ENCODE measurements at regions not wholly inside any gene's neighbourhood (a gene's known extent, or its start where the extent isn't known, plus 50 kb on each side); places are given as distances from the start of the nearest gene placed in this dataset.

GRCh38 chr7:25405736-25406135 is 177.4 kb upstream of the NPVF start:
- no peaks in the 10 kb centered on the region for H3K4me1 Mint-ChIP-seq
- no peaks in the 10 kb centered on the region for H3K36me3 Mint-ChIP-seq
- no peak overlapping the region for H3K4me3 Mint-ChIP-seq
- DNase-seq (ENCODE audit: low spot score in 2 of 2) (no peak), ATAC-seq (ENCODE audit: low read depth) (no peak)
- H3K27ac Mint-ChIP-seq: no peak overlapping the region
- no peaks in the 10 kb centered on the region for H3K9me3 Mint-ChIP-seq
- H3K27me3 Mint-ChIP-seq: peaks cover 9% of the 10 kb centered on the region

- no peaks in the 10 kb centered on the region for H3K36me3 Mint-ChIP-seq
- H3K27ac Mint-ChIP-seq: no peak overlapping the region
- ATAC-seq (ENCODE audit: low read depth) (no peak), DNase-seq (ENCODE audit: low spot score in 2 of 2) (no peak)
- H3K4me1 Mint-ChIP-seq: no peaks in the 10 kb centered on the region
- peaks cover 7% of the 10 kb centered on the region for H3K27me3 Mint-ChIP-seq
- H3K9me3 Mint-ChIP-seq: no peaks in the 10 kb centered on the region
- no peak overlapping the region for H3K4me3 Mint-ChIP-seq
Measured at GRCh38 chr7:25407053-25407452, 178.8 kb upstream of the NPVF start.

GRCh38 chr7:25408012-25408687 is 179.9 kb upstream of the NPVF start:
- DNase-seq (ENCODE audit: low spot score in 2 of 2) (no peak), ATAC-seq (ENCODE audit: low read depth) (no peak)
- peaks cover 7% of the 10 kb centered on the region for H3K27me3 Mint-ChIP-seq
- H3K4me1 Mint-ChIP-seq: no peaks in the 10 kb centered on the region
- H3K9me3 Mint-ChIP-seq: no peaks in the 10 kb centered on the region
- no peak overlapping the region for H3K27ac Mint-ChIP-seq
- no peak overlapping the region for H3K4me3 Mint-ChIP-seq
- H3K36me3 Mint-ChIP-seq: no peaks in the 10 kb centered on the region

- H3K4me1 Mint-ChIP-seq: no peaks in the 10 kb centered on the region
- no peaks in the 10 kb centered on the region for H3K36me3 Mint-ChIP-seq
- no peak overlapping the region for H3K27ac Mint-ChIP-seq
- H3K27me3 Mint-ChIP-seq: peaks cover 7% of the 10 kb centered on the region
- H3K4me3 Mint-ChIP-seq: no peak overlapping the region
- no peak for ATAC-seq (ENCODE audit: low read depth)
- no peaks in the 10 kb centered on the region for H3K9me3 Mint-ChIP-seq
- DNase-seq (ENCODE audit: low spot score in 2 of 2): no peak
Measured at GRCh38 chr7:25408876-25409275, 180.6 kb upstream of the NPVF start.

- DNase-seq (ENCODE audit: low spot score in 2 of 2): no peak
- H3K27ac Mint-ChIP-seq: no peak overlapping the region
- H3K4me1 Mint-ChIP-seq: no peaks in the 10 kb centered on the region
- H3K27me3 Mint-ChIP-seq: peaks cover 5% of the 10 kb centered on the region
- H3K4me3 Mint-ChIP-seq: no peak overlapping the region
- ATAC-seq (ENCODE audit: low read depth): no peak
- no peaks in the 10 kb centered on the region for H3K36me3 Mint-ChIP-seq
- no peaks in the 10 kb centered on the region for H3K9me3 Mint-ChIP-seq
Measured at GRCh38 chr7:25409897-25410636, 181.8 kb upstream of the NPVF start.

GRCh38 chr7:25420771-25421170 is 192.5 kb upstream of the NPVF start:
- ATAC-seq (ENCODE audit: low read depth) (no peak), DNase-seq (ENCODE audit: low spot score in 2 of 2) (no peak)
- Mint-ChIP-seq H3K9me3 (no peaks in the 10 kb centered on the region), H3K4me1 (no peaks in the 10 kb centered on the region), H3K4me3 (no peak overlapping the region), H3K27me3 (peaks cover 11% of the 10 kb centered on the region), H3K27ac (no peak overlapping the region), H3K36me3 (no peaks in the 10 kb centered on the region)

GRCh38 chr7:25424113-25424512 is 195.8 kb upstream of the NPVF start:
- Mint-ChIP-seq H3K27ac (no peak overlapping the region), H3K27me3 (peaks cover 9% of the 10 kb centered on the region), H3K9me3 (no peaks in the 10 kb centered on the region), H3K4me3 (no peak overlapping the region), H3K36me3 (no peaks in the 10 kb centered on the region), H3K4me1 (peaks cover 8% of the 10 kb centered on the region)
- no peak for DNase-seq (ENCODE audit: low spot score in 2 of 2)
- ATAC-seq (ENCODE audit: low read depth): no peak

- Mint-ChIP-seq H3K4me1 (peaks cover 8% of the 10 kb centered on the region), H3K27ac (no peak overlapping the region), H3K4me3 (no peak overlapping the region), H3K36me3 (no peaks in the 10 kb centered on the region), H3K9me3 (no peaks in the 10 kb centered on the region), H3K27me3 (peaks cover 4% of the 10 kb centered on the region)
- ATAC-seq (ENCODE audit: low read depth) (no peak), DNase-seq (ENCODE audit: low spot score in 2 of 2) (no peak)
Measured at GRCh38 chr7:25424855-25425254, 196.6 kb upstream of the NPVF start.

- Mint-ChIP-seq H3K27ac (no peak overlapping the region), H3K4me3 (no peak overlapping the region), H3K9me3 (no peaks in the 10 kb centered on the region), H3K4me1 (peaks cover 8% of the 10 kb centered on the region), H3K36me3 (no peaks in the 10 kb centered on the region), H3K27me3 (no peaks in the 10 kb centered on the region)
- ATAC-seq (ENCODE audit: low read depth) (peak; percentile 78), DNase-seq (ENCODE audit: low spot score in 2 of 2) (no peak)
Measured at GRCh38 chr7:25427721-25428120, 199.4 kb upstream of the NPVF start.

- ATAC-seq (ENCODE audit: low read depth) (no peak), DNase-seq (ENCODE audit: low spot score in 2 of 2) (no peak)
- H3K27ac Mint-ChIP-seq: no peak overlapping the region
- H3K9me3 Mint-ChIP-seq: no peaks in the 10 kb centered on the region
- no peaks in the 10 kb centered on the region for H3K27me3 Mint-ChIP-seq
- no peak overlapping the region for H3K4me3 Mint-ChIP-seq
- peaks cover 8% of the 10 kb centered on the region for H3K4me1 Mint-ChIP-seq
- no peaks in the 10 kb centered on the region for H3K36me3 Mint-ChIP-seq
Measured at GRCh38 chr7:25429731-25430130, 201.4 kb upstream of the NPVF start.

- Mint-ChIP-seq H3K27ac (no peak overlapping the region), H3K36me3 (no peaks in the 10 kb centered on the region), H3K4me1 (peaks cover 8% of the 10 kb centered on the region), H3K27me3 (no peaks in the 10 kb centered on the region), H3K9me3 (no peaks in the 10 kb centered on the region), H3K4me3 (no peak overlapping the region)
- DNase-seq (ENCODE audit: low spot score in 2 of 2) (no peak), ATAC-seq (ENCODE audit: low read depth) (no peak)
Measured at GRCh38 chr7:25430200-25430931, 202.1 kb upstream of the NPVF start.

GRCh38 chr7:25431956-25432450 is 203.7 kb upstream of the NPVF start:
- Mint-ChIP-seq H3K27me3 (no peaks in the 10 kb centered on the region), H3K27ac (no peak overlapping the region), H3K4me1 (peaks cover 8% of the 10 kb centered on the region), H3K9me3 (no peaks in the 10 kb centered on the region), H3K36me3 (no peaks in the 10 kb centered on the region), H3K4me3 (no peak overlapping the region)
- ATAC-seq (ENCODE audit: low read depth): no peak
- DNase-seq (ENCODE audit: low spot score in 2 of 2): no peak

GRCh38 chr7:25432807-25433206 is 204.5 kb upstream of the NPVF start:
- DNase-seq (ENCODE audit: low spot score in 2 of 2) (no peak), ATAC-seq (ENCODE audit: low read depth) (no peak)
- Mint-ChIP-seq H3K4me3 (no peak overlapping the region), H3K36me3 (no peaks in the 10 kb centered on the region), H3K4me1 (peaks cover 3% of the 10 kb centered on the region), H3K9me3 (no peaks in the 10 kb centered on the region), H3K27ac (no peak overlapping the region), H3K27me3 (peaks cover 1% of the 10 kb centered on the region)

- H3K27me3 Mint-ChIP-seq: peaks cover 4% of the 10 kb centered on the region
- no peak overlapping the region for H3K4me3 Mint-ChIP-seq
- no peaks in the 10 kb centered on the region for H3K4me1 Mint-ChIP-seq
- H3K36me3 Mint-ChIP-seq: no peaks in the 10 kb centered on the region
- no peak overlapping the region for H3K27ac Mint-ChIP-seq
- DNase-seq (ENCODE audit: low spot score in 2 of 2) (no peak), ATAC-seq (ENCODE audit: low read depth) (no peak)
- H3K9me3 Mint-ChIP-seq: peaks cover 13% of the 10 kb centered on the region
Measured at GRCh38 chr7:25436413-25436812, 208.1 kb upstream of the NPVF start.
